NCI-H187 treated with DMSO at 0.1 percent for 48 hours (cell line): ENCODE measurements at regions not wholly inside any gene's neighbourhood (a gene's known extent, or its start where the extent isn't known, plus 50 kb on each side); places are given as distances from the start of the nearest gene placed in this dataset.
"Not testable (repeated sequence)": the region's sequence is repeated elsewhere in the genome, so short reads cannot be mapped to it uniquely, and the experiment has no call there.

ENCODE experiments used
- DNase-seq: peaks from one replicate; lab custom pipeline; 2025; lab: John Stamatoyannopoulos, UW

- DNase-seq, result no peak
These were observed 228.2 kb downstream of the STK31 start for GRCh38 chr7:23938215-23938614.

- DNase-seq, result no peak
These were observed 229.0 kb downstream of the STK31 start for GRCh38 chr7:23938937-23939552.

GRCh38 chr7:23939747-23940146 lies 229.7 kb downstream of the STK31 start:
- DNase-seq, result not testable (repeated sequence)

- no peak for DNase-seq
These were observed 231.5 kb downstream of the STK31 start for GRCh38 chr7:23941551-23941950.

GRCh38 chr7:23942032-23942431 lies 232.0 kb downstream of the STK31 start:
- DNase-seq, result no peak

- no peak for DNase-seq
These were observed 234.1 kb downstream of the STK31 start for GRCh38 chr7:23944131-23944530.

GRCh38 chr7:23945472-23945871 lies 235.5 kb downstream of the STK31 start:
- DNase-seq, result no peak

- DNase-seq, result no peak
These were observed 245.1 kb downstream of the STK31 start for GRCh38 chr7:23955145-23955544.

GRCh38 chr7:23955600-23956149 lies 245.7 kb downstream of the STK31 start:
- DNase-seq, result no peak

- no peak for DNase-seq
These were observed 247.0 kb downstream of the STK31 start for GRCh38 chr7:23956772-23957576.

GRCh38 chr7:23959821-23960220 lies 249.8 kb downstream of the STK31 start:
- no peak for DNase-seq

- DNase-seq, result no peak
These were observed 250.3 kb downstream of the STK31 start for GRCh38 chr7:23960361-23960760.

GRCh38 chr7:23963461-23964165 lies 253.6 kb downstream of the STK31 start:
- DNase-seq, result no peak

- no peak for DNase-seq
These were observed 254.7 kb downstream of the STK31 start for GRCh38 chr7:23964715-23965114.

- no peak for DNase-seq
These were observed 255.3 kb downstream of the STK31 start for GRCh38 chr7:23965296-23965695.

GRCh38 chr7:23966941-23967340 lies 256.9 kb downstream of the STK31 start:
- no peak for DNase-seq

- no peak for DNase-seq
These were observed 258.1 kb downstream of the STK31 start for GRCh38 chr7:23967949-23968599.

- DNase-seq, result no peak
These were observed 258.8 kb downstream of the STK31 start for GRCh38 chr7:23968791-23969190.

GRCh38 chr7:23969443-23969842 lies 259.4 kb downstream of the STK31 start:
- DNase-seq, result no peak

- DNase-seq, result no peak
These were observed 260.2 kb downstream of the STK31 start for GRCh38 chr7:23970193-23970592.

GRCh38 chr7:23971031-23971430 lies 261.0 kb downstream of the STK31 start:
- DNase-seq, result no peak

- no peak for DNase-seq
These were observed 262.0 kb downstream of the STK31 start for GRCh38 chr7:23972057-23972456.
